ENCODE measurements at regions not wholly inside any gene's neighbourhood (a gene's known extent, or its start where the extent isn't known, plus 50 kb on each side); places are given as distances from the start of the nearest gene placed in this dataset.

- H3K4me1 Mint-ChIP-seq, result peaks cover 36% of the 10 kb centered on the region
- H3K36me3 Mint-ChIP-seq, result no peaks in the 10 kb centered on the region
- Histone ChIP-seq H3K4me2 (no peak overlapping the region), H3K9ac (no peak overlapping the region), H3K27ac (no peak overlapping the region), H3K36me3 (no peaks in the 10 kb centered on the region), H3K4me1 (peaks cover 39% of the 10 kb centered on the region), H4K20me1 (ENCODE audit: low read depth) (no peaks in the 10 kb centered on the region), H3K4me3 (no peak overlapping the region), H3K9me3 (ENCODE audit: low read depth) (no peaks in the 10 kb centered on the region), H3K79me2 (ENCODE audit: low read depth) (no peaks in the 10 kb centered on the region), H3K27me3 (no peaks in the 10 kb centered on the region), H2AFZ (replicated peaks) (no peak overlapping the region), H3F3A (ENCODE audit: low read depth) (peaks cover 29% of the 10 kb centered on the region)
- H3K4me3 Mint-ChIP-seq, result no peak overlapping the region
- no peak overlapping the region for H3K27ac Mint-ChIP-seq
- H3K27me3 Mint-ChIP-seq (ENCODE audit: insufficient read depth, low read depth), result peaks cover 2% of the 10 kb centered on the region
- peaks cover 2% of the 10 kb centered on the region for H3K9me3 Mint-ChIP-seq
- peak; percentile 14 for DNase-seq (ENCODE audit: low spot score)
- no peak for TF ChIP-seq EZH2 (IDR thresholded peaks at IDR 0.05)
- TF ChIP-seq EZH2phosphoT487 (IDR thresholded peaks at IDR 0.05), result no peak
- TF ChIP-seq CTCF (IDR thresholded peaks at IDR 0.05), result no peak
These were observed 168.1 kb downstream of the NXPE2 start for GRCh38 chr11:114846416-114846791.

- DNase-seq (ENCODE audit: low spot score), result peak; percentile 6
- Mint-ChIP-seq H3K4me1 (peaks cover 36% of the 10 kb centered on the region), H3K4me3 (peak overlapping the region; percentile 3), H3K27me3 (ENCODE audit: insufficient read depth, low read depth) (peaks cover 2% of the 10 kb centered on the region), H3K36me3 (no peaks in the 10 kb centered on the region), H3K9me3 (peaks cover 2% of the 10 kb centered on the region), H3K27ac (peak overlapping the region; percentile 38)
- Histone ChIP-seq H3F3A (ENCODE audit: low read depth) (peaks cover 29% of the 10 kb centered on the region), H4K20me1 (ENCODE audit: low read depth) (no peaks in the 10 kb centered on the region), H3K9me3 (ENCODE audit: low read depth) (no peaks in the 10 kb centered on the region), H3K79me2 (ENCODE audit: low read depth) (no peaks in the 10 kb centered on the region), H3K4me3 (no peak overlapping the region), H3K9ac (no peak overlapping the region), H3K4me1 (peaks cover 40% of the 10 kb centered on the region), H3K27me3 (no peaks in the 10 kb centered on the region), H3K27ac (peak overlapping the region; percentile 23), H3K36me3 (no peaks in the 10 kb centered on the region), H2AFZ (replicated peaks) (peak overlapping the region; percentile 40), H3K4me2 (peak overlapping the region; percentile 57)
- TF ChIP-seq CTCF (IDR thresholded peaks at IDR 0.05) (no peak), EZH2 (IDR thresholded peaks at IDR 0.05) (no peak), EZH2phosphoT487 (IDR thresholded peaks at IDR 0.05) (no peak)
These were observed 169.1 kb downstream of the NXPE2 start for GRCh38 chr11:114847306-114847975.

- peaks cover 2% of the 10 kb centered on the region for H3K9me3 Mint-ChIP-seq
- no peak overlapping the region for H3K4me3 Mint-ChIP-seq
- H3K36me3 Mint-ChIP-seq, result no peaks in the 10 kb centered on the region
- Histone ChIP-seq H3K4me3 (no peak overlapping the region), H3K9ac (no peak overlapping the region), H3K36me3 (no peaks in the 10 kb centered on the region), H3F3A (ENCODE audit: low read depth) (peaks cover 29% of the 10 kb centered on the region), H3K4me1 (peaks cover 40% of the 10 kb centered on the region), H3K79me2 (ENCODE audit: low read depth) (no peaks in the 10 kb centered on the region), H4K20me1 (ENCODE audit: low read depth) (no peaks in the 10 kb centered on the region), H2AFZ (replicated peaks) (no peak overlapping the region), H3K27ac (no peak overlapping the region), H3K9me3 (ENCODE audit: low read depth) (no peaks in the 10 kb centered on the region), H3K27me3 (no peaks in the 10 kb centered on the region), H3K4me2 (peak overlapping the region; percentile 57)
- peaks cover 36% of the 10 kb centered on the region for H3K4me1 Mint-ChIP-seq
- TF ChIP-seq EZH2phosphoT487 (IDR thresholded peaks at IDR 0.05), result no peak
- no peak for TF ChIP-seq CTCF (IDR thresholded peaks at IDR 0.05)
- TF ChIP-seq EZH2 (IDR thresholded peaks at IDR 0.05), result no peak
- H3K27ac Mint-ChIP-seq, result no peak overlapping the region
- H3K27me3 Mint-ChIP-seq (ENCODE audit: insufficient read depth, low read depth), result peaks cover 2% of the 10 kb centered on the region
- no peak for DNase-seq (ENCODE audit: low spot score)
These were observed 169.7 kb downstream of the NXPE2 start for GRCh38 chr11:114848027-114848426.

Data from neural progenitor cell (in vitro differentiated cells).